NCI-H1436 treated with DMSO at 0.1 percent for 48 hours (cell line): ENCODE measurements at regions not wholly inside any gene's neighbourhood (a gene's known extent, or its start where the extent isn't known, plus 50 kb on each side); places are given as distances from the start of the nearest gene placed in this dataset.

Experiments used
- DNase-seq: peaks from one replicate; lab custom pipeline; 2025; lab: John Stamatoyannopoulos, UW

DNA sequence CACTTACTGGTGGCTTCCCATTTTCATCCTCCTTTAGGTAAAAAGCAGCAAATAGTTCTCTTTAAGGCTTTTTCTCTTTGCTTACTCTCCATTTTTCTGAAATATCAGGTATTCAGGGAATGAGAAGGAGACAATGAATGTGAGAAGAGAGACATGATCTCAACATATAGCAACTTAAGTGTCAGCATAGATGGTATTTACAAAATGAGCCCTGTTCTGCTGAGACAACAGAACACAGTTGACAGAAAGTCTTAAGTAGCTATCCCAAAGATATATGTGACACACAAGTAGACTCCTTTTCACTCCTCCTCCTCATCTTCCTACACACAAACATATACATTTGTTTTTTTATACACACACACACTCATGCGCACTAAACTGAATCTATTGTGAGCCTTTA is 649.3 kb upstream of the WWC1 start:
- DNase-seq, result no peak

DNA sequence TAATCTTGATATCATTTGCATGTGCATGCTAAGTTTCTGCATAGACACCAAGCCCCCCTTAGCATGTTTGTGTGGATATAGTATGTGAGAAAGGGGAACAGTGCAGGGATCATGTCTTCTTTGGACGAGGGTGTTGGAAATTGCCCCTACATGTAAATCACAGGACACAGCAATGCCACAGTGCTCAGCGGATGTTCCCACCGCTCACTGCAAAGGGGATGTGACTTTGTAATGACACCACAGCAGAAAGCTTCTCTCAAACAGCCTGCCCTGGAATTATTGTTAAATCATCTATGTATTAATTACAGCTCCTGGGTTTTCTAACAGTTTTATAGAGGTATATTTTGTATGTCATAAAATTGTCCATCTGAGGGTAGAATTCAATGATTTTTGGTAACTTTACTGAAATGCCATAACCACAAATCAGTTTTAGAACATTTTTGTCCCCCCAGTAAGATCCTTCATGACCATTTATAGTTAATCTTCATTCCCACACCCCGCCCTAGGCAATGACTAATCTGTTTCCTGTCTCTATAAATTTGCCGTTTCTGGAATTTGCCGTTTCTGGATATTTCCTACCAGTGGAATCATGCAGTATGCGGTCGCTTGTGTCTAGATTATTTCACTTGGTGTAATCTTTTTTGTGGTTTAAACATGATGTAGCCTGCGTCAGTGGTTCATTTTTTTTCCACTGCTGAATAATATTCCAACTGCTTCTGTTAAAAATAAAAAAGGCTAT is 648.5 kb upstream of the WWC1 start:
- DNase-seq, result no peak

DNA sequence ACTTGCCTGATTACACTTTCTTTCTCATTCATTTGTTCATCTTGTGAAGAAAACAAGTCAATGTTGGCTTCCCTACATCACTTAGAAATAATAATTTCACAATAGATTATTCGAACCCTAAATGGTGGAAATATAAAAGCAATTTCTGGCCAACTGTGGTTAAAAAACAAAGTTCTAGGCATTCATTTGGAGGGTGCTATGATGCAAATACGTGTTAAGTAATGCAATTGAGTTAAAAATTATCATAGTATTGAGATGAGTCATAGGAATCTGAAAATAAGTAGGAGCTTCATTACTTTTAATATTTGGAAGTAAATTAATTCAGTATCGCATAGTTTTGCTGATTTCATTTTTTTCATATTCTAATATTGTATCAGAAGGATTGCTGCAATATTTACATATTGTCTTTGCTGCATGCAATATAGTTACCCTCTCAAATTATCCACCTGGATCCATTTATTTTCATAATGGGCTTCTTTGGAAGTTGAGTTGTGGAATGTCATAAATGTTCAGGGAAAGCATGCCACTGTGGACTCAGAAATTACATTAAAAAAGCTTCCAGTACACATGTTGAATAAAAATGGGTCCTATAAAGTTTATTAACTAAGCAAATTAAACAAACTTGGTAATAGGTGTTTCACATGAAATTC is 647.7 kb upstream of the WWC1 start:
- no peak for DNase-seq

DNA sequence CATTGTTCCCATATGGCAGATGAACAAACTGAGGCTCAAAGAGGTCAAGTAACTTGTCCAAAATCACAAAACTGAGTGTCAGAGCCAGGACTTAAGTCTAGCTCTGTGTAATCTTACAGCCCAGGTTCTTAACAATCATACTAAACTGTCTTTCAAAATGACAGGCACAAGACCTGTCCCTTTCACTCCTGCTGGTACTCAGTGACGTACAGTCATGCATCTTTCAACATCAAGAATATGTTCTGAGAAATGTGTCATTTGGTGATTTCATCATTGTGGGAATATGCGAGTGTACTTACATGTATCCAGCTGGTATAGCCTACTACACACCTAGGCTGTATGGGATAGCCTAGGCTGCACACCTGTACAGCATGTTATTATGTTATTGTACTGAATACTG is 646.8 kb upstream of the WWC1 start:
- no peak for DNase-seq

DNA sequence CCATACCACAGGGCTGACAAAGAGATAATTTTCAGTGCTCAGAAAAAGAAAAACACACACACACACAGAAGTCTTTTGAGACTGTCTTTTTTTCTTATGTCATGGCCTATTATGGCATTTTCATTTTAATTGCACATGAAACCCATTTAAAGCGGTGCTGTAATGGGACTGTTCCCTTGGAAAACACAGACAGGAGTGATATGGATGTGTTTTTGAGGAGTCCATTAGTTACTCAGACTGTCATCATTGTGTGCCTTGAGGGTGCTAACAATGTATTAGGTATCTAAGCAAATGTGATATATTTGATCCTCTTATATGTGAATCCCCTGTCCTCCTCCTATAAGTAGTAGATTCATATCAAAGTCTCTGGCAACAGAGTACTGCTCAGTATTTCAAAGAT is 642.0 kb upstream of the WWC1 start:
- no peak for DNase-seq

DNA sequence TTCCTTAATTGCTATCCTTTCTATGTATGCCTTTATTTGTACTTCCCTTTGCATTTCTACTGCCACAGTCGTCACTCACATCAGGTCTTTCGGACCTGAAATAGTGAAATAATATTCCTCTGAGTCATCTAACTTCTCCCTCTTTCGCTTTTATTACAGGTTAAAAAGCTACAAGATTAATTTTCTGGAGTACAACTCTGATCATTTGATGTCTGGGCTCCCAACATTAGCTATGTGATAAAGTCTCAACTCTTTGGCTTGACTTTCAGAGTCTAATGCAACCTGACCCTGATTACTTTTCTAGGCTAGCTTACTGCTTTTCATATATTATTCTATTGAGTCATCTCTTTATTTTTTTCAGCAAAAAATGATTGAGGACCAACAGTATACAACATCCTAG is 638.8 kb upstream of the WWC1 start:
- DNase-seq, result no peak

DNA sequence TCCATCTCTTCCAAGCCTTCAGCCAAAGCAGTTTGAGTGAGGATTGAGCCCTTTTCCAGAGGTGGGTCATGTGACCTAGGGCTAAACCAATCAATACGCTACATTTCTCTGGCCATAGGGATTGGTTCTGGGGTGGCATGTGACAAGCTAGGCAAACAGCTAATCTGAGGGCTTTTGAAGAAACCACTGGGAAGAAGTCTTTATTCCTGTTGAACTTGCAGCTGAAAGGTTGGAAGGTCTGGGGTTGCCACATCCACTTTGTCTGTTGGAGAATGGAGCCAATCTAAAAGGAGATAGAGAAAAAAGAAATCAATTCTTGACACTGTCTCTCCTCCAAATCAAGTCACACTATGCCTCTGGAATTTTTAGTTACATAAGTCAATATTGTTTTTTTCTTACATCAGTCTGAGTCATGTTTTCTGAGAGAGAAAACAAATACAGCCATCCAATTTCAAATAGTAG is 637.8 kb upstream of the WWC1 start:
- no peak for DNase-seq

DNA sequence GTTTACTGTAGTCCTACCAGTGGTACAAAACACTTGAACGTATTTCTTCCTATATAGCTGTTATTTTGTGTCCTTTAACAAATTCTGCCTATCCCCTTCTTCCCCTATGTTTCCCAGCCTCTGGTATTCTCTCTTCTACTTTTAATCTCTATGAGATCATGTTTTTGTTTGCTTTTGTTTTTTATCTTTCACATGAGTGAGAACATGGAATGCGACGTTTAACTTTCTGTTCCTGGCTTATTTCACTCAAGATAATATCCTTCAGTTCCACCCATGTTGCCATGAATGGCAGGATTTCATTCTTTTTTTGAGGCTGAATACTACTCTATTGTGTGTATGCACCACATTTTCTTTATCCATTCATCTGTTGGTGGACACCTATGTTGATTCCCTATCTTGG is 634.4 kb upstream of the WWC1 start:
- DNase-seq, result no peak

DNA sequence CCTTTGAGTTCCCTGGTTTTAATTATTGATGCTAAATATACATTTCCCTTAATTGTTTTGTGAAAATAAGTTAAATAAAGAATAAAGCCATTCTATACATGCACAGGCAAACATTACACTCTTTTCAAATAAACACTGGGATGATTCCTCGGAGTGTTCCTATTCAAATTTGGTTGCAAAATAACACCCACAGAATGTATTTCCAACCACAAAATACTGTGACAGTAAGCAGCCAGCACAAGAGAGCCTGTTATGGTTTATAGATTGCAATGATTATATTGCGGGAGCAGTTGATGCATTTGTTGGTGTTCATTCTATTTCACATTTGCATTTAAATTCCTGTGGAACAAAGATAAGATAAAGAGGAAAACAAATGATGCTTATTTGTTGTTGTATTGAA is 632.6 kb upstream of the WWC1 start:
- DNase-seq, result no peak

DNA sequence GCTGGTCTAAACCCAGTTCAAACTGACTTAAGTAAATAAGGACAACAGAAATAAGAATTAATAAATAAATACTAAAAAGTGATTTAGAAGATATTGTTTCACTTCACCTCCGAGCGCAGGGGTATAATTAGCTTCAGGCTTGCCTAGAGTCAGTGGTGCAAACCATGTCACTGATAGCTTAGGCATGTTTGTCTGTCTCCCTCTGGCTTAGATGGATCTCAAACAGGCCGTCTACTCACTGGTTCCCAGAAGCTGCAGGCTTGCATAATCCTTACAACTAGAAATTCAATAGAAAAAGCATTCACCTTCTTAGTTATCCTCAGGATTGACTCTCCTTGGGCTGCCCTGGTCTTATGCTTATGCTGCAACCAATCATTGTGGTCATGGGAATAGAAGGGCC is 629.8 kb upstream of the WWC1 start:
- no peak for DNase-seq

DNA sequence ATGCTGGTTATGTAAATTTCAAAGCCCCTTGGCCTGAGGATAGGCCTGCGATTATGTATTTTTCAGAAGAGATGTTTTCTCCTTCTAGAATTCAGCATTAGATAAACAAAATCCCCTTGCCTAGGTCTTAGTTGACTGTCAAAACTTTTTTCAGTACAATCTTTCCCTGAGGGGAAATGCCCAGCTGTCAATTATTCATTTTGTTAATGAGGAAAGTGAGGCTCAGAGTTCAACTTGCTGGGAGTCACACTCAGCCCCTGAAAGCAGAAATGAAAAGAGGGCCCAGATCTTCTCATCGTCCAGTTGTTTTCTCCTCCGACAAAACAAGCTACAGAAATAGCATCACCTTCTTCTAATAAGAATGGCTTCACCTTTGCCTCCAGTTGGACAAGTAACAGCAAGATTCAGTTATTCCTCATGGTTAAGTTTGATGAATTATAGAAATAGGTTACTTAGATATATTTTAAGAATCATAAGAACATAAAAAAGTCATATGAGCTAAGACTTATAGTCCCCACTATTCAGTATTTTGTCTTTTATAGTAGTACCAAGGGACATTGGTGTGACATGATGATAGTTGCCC is 627.1 kb upstream of the WWC1 start:
- no peak for DNase-seq

DNA sequence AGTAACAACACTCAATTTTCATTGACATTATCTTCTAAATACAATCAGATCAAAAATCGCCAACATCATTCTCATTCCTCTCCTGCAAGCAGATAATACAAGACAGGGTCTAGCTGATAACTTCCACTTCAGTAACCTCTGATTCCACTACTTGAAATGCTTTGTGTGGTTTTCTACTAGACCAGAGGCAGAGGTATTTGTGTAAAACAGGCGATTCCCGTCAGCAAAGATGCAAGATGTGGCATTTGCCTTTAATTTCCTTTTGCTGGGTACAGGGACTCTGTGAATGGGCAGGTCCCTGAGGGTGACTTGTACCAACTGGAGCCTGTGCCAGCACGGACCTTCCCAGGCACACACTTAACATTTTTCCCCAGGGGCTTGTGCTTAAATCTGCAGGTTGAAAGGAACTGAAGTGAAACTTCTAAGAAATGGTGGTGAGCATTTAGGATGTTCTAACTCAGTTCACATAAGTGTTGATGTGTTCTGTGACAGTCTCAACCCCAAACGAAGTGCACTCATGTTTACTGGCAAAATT is 625.5 kb upstream of the WWC1 start:
- DNase-seq, result no peak

DNA sequence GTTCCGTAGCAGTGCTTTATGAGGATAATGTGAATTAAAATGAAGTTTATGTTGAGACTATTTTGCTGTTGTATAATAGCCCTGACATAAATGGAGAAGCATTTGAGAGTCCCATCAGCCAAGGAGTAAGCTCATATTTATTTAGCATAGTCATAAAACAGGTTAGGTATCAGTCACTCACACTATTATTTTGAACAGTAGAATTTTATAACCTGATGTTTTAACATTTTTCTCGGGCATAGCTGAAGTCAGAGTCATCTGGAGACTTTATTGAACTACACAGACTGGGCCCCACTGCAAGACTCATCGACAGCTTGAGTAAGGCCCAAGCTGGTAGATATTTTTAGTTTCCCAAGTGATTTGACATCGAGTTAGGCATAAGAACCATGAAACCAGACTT is 620.3 kb upstream of the WWC1 start:
- no peak for DNase-seq

DNA sequence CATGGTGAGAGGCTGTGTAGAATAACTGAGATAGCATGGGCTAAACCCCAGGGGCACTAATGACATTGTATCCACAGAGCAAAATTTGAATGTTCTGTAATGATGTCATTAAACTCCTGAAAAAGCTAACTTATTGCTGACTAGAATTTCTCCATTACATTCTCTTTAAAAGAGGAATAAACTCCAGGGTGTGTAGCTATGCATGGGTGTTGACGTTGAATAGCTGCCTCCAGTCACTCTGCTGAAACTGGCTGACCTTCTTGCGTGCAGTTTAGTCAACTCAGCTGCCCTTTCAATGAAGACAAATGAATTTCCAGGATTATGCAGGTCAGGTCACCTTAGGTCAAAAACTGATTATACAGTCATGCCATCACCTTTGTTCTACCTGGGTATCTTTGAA is 617.5 kb upstream of the WWC1 start:
- no peak for DNase-seq

DNA sequence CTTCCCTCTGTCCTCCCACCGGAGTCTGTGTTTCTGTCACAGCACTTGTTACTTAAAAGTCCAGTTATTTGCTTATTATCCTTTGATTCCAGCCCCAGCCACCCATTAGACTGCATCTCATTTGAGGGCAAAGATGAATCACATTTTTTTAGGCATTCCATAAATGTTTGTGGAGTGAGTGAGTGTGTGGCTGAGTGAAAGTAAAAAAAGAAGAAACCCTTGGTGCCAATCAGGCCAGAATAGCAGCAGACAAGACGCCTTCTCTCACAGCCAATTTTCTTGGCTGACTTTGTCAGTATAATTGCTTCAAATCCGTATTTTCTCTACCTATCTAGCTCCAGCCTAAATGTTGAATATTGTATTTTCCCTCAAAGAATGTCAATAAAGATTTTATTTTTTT is 613.0 kb upstream of the WWC1 start:
- no peak for DNase-seq

DNA sequence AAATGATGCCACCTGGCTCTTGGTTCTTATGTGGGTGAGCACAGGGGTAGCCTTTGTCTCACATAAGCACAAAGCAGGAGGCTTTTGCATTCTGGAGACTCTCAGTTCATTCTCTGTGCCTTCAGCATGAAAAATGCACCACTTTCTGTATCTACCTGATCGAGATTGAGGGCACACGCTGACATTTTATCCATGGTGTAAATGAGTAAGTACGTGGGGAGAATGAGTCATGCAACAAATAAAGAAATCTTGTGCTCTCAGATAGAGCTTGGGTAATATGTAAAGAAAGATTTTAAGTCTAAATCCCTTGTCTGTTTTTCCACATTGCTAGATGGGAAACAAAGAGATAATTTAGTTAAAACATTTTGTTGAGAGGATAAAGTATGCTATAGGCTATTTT is 607.2 kb upstream of the WWC1 start:
- no peak for DNase-seq

DNA sequence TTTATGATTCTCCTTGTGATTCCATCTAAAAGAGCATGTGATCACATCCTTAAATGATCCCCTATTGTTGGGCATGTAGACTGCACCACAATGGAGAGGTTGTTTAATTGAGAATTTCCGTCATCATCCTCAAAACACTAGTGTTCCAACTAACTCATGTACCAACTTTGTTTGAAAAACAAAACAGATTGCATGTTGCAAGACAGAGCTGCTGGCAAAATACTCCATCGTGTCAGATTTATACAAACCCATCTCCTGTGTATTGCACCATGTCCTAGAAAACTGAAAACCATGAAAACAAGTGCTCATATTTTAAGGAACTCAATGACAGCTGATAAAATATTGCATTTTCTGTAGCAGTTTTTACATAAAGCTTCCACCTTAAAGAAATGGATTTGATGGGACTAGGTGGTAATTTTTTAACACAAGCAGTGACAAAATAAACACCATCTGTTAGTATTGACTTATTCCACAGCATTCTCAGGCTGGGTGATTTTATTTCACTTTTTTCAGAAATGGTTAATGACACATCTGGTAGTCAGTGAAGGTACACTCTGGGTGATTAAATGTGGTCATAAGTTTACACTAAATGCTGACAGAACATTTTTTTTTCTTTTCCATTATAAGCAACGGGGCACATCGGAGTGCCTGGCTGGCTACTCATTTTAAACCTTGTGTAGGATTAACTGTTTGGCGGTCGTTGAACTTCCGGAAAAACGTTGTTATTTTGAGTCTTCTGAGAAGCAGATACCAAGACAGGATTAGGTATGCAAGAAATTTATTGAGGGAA is 602.9 kb upstream of the WWC1 start:
- no peak for DNase-seq

DNA sequence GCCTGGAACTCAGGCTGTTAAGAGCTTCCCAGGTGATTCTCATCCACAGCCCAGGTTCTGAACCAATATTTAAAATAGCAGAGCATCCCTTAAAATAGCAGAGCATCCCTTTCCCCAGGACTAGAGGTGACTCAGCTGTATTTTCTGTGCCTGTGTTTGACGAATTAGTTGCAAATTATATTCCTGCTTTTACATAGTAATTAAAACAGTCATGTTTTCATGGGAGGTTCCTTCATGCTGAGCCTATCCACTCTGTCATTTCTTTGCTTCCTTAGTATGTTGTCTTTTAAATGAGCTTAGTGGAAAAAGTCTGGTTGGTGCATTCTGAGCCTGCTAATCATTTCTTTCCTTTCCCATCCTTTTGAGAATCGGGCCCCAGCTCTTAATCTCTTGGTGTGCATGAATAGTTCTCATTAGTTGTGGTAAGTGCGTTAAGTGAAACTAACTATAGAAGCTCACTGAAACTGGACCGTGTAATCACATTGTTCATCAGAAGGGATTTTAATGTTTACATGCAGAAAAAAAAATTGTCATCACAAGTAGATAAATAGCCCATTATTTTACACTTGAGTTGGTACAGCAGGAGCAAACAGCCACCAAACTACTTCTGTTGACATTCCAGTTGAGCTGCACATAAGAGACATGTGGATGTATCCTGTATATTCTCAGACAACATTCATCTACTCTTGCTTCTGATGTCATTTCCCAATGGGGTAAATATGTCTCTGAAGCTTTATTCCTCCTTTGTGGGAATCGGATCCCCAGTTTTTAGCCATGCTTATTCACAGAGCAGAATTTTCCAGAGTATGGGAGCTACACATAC is 596.9 kb upstream of the WWC1 start:
- no peak for DNase-seq

DNA sequence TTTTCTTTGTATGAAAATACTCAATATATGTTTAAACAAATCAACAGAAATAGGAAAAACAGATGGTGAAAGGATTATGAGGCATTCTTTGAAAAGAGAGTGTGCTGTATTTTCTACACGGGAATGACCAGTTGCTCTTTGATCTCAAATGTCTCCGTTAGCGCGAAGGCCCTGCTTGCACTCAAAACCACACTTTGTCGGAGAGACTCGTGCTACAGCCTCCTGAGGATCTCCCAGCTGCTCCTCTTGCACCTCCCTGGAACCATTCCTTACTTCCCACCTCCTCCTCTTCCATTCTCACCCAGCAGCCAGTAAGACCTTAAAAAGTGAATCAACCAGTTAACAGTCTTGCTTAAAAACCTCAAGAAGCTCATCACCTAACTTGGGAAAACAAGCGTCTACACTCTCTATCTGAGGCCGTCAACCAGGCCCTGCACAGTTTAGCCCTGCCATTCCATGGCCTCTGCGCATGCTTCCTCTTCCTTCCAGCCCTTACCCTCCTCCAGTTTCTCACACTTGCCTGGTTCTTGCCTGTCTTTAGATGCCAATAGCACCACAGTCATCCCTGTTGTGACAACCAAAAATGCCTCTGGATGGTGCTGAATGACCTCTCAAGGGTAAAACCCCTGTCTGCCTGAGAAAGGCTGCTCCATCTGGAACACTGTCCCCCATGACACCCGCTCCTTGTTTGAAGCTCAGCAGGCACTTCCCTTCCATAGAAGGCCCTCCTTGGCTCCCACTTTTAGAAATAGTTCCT is 594.7 kb upstream of the WWC1 start:
- no peak for DNase-seq

DNA sequence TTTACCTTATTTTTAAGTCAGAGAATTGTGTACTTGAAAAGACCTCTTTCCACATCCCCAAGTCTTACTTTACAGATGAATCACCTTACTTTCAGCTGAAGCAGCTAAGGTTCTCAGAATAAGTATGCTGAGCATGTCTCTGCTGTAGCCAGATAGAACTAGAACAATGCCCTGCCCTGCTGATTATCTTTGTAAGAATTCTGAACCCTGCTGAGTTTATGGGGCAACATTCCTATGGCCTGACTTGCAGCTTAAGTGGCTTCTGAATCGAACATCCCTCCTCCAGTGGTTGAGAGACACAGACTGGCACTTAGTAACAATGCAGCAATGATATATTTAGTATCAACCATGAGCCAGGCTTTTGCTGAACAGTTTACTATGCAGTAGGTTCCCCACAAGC is 592.0 kb upstream of the WWC1 start:
- no peak for DNase-seq

DNA sequence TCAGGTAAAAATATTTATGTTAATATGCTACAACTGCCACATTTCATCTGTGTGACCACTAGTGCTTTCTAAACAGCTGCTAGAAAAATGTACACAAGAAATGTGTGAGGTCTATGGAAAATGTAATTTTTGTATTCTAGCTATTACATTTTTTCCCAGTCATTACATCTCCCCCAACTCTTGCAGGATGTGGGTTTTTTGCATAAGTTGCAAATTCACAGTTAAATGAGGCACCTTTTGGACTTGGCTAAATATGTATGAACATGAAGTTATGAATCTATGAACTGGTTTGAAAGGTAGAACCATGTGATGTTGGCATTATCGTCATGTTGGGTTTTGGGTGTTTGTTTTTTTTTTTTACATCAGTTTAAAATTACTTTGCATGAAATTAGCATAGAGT is 590.4 kb upstream of the WWC1 start:
- DNase-seq, result no peak
